SK-N-SH (cell line): ENCODE measurements at regions not wholly inside any gene's neighbourhood (a gene's known extent, or its start where the extent isn't known, plus 50 kb on each side); places are given as distances from the start of the nearest gene placed in this dataset.

Source experiments
- CTCF ChIA-PET: fragments of 300-600, 350-600 bp; formaldehyde crosslinking; extraction: SDS; loops from one replicate; lab custom pipeline; 2021; lab: Yijun Ruan, JAX
- POLR2A ChIA-PET: fragments of 350-600 bp; sonication (Branson Sonifier 250); formaldehyde crosslinking; extraction: SDS; loops from one replicate; lab custom pipeline; 2020; ENCODE audit warnings: antibody characterized with exemption, inconsistent platforms; lab: Yijun Ruan, JAX
- DNase-seq: peaks from one replicate; pipeline ENCODE4 v3.0.0; 2012
- H2AFZ ChIP-seq: fragments of 200-600 bp; sonication (generic); 2 replicates; pipeline ENCODE4 v1.8.1; 2016; ENCODE audit warnings: antibody characterized with exemption, mild to moderate bottlenecking, low read depth
- H3F3A ChIP-seq: fragments of 200-600 bp; sonication (generic); replicated peaks from 2 replicates; pipeline ENCODE3; 2016; ENCODE audit warnings: antibody characterized with exemption, mild to moderate bottlenecking; ENCODE audit not compliant: insufficient read depth
- H3K27ac ChIP-seq, 2 experiments: fragments of 200-500 bp in 1 of 2; fragments of 200-600 bp in 1 of 2; sonication (Bioruptor generic) in 1 of 2; sonication (generic), shearing (Covaris generic) in 1 of 2; 2 replicates each; pipeline versions ENCODE4 v1.5.1 to v1.6.1; 2014 to 2016; ENCODE audit warnings: low read depth in 2 of 2, inconsistent platforms in 1 of 2, low read length in 1 of 2, mild to moderate bottlenecking in 1 of 2, mixed read lengths in 1 of 2
- H3K27me3 ChIP-seq: fragments of 200-600 bp; sonication (generic), shearing (Covaris generic); 2 replicates; pipeline ENCODE4 v1.6.1; 2016; ENCODE audit warnings: mixed run types; ENCODE audit not compliant: insufficient read depth
- H3K36me3 ChIP-seq, 2 experiments: fragments of 200-500 bp in 1 of 2; fragments of 200-600 bp in 1 of 2; sonication (Bioruptor generic) in 1 of 2; sonication (generic) in 1 of 2; replicated peaks in 1 of 2; 2 replicates each; pipeline versions ENCODE3 to v1.5.1; 2014 to 2016; ENCODE audit warnings: low read length in 1 of 2, mild to moderate bottlenecking in 1 of 2; ENCODE audit not compliant: insufficient read depth in 2 of 2, control insufficient read depth in 1 of 2
- H3K4me1 ChIP-seq, 2 experiments: fragments of 200-500 bp in 1 of 2; fragments of 200-600 bp in 1 of 2; sonication (Bioruptor generic) in 1 of 2; sonication (generic), shearing (Covaris generic) in 1 of 2; 2 replicates each; pipeline versions ENCODE4 v1.5.1 to v1.6.1; 2014 to 2016; ENCODE audit warnings: low read depth in 1 of 2, low read length in 1 of 2, mixed run types in 1 of 2; ENCODE audit not compliant: insufficient read depth in 2 of 2, control insufficient read depth in 1 of 2
- H3K4me2 ChIP-seq: fragments of 200-600 bp; sonication (generic), shearing (Covaris generic); 2 replicates; pipeline ENCODE4 v1.6.1; 2017; ENCODE audit warnings: mixed run types
- H3K4me3 ChIP-seq, 2 experiments: fragments of 200-500 bp in 1 of 2; fragments of 200-600 bp in 1 of 2; sonication (Bioruptor generic) in 1 of 2; sonication (generic), shearing (Covaris generic) in 1 of 2; 2 replicates each; pipeline versions ENCODE4 v1.5.1 to v1.8.1; 2014 to 2016; ENCODE audit warnings: low read depth in 2 of 2, inconsistent platforms in 1 of 2, low read length in 1 of 2, mild to moderate bottlenecking in 1 of 2, mixed read lengths in 1 of 2, moderate library complexity in 1 of 2
- H3K79me2 ChIP-seq: fragments of 200-600 bp; sonication (generic); 2 replicates; pipeline ENCODE4 v1.8.1; 2017; ENCODE audit warnings: mild to moderate bottlenecking; ENCODE audit not compliant: insufficient read depth
- H3K9ac ChIP-seq: fragments of 200-600 bp; sonication (generic); 2 replicates; pipeline ENCODE4 v1.6.1; 2017; ENCODE audit warnings: mixed run types
- H3K9me2 ChIP-seq: fragments of 200-600 bp; sonication (generic); 2 replicates; pipeline ENCODE4 v1.6.1; 2017; ENCODE audit warnings: mixed run types
- H3K9me3 ChIP-seq: fragments of 200-600 bp; sonication (generic); 2 replicates; pipeline ENCODE4 v1.6.1; 2017; ENCODE audit warnings: mixed run types, mild to moderate bottlenecking, moderate library complexity
- H4K20me1 ChIP-seq: fragments of 200-600 bp; sonication (generic); 2 replicates; pipeline ENCODE4 v1.6.1; 2017; ENCODE audit warnings: mild to moderate bottlenecking, mixed run types; ENCODE audit not compliant: insufficient read depth
- CHD2 ChIP-seq: fragments of 150-350 bp; IDR thresholded peaks from 2 replicates; pipeline ENCODE4 v1.6.1; 2018; ENCODE audit warnings: low read length; ENCODE audit not compliant: partially characterized antibody
- CTCF ChIP-seq: fragments of 200-600 bp; sonication (generic); IDR thresholded peaks from 2 replicates; pipeline ENCODE4 v1.6.1; 2017; ENCODE audit warnings: antibody characterized with exemption, mild to moderate bottlenecking, moderate library complexity
- EZH2phosphoT487 ChIP-seq: fragments of 200-600 bp; sonication (generic); IDR thresholded peaks from 2 replicates; pipeline ENCODE4 v1.6.1; 2017; ENCODE audit warnings: low read depth, mixed run types, mild to moderate bottlenecking, antibody characterized with exemption, moderate library complexity, borderline replicate concordance
- FOSL2 ChIP-seq: IDR thresholded peaks from 2 replicates; pipeline ENCODE4 v1.4.0; 2012; ENCODE audit warnings: low read depth, mild to moderate bottlenecking, moderate library complexity, borderline replicate concordance
- FOXM1 ChIP-seq: IDR thresholded peaks from 2 replicates; pipeline ENCODE4 v1.4.0; 2012; ENCODE audit warnings: low read depth, mild to moderate bottlenecking
- JUND ChIP-seq: IDR thresholded peaks from 2 replicates; pipeline ENCODE4 v1.4.0; 2012
- MAX ChIP-seq: IDR thresholded peaks from 2 replicates; pipeline ENCODE4 v1.4.0; 2012; ENCODE audit warnings: low read depth
- MXI1 ChIP-seq: IDR thresholded peaks from 2 replicates; pipeline ENCODE4 v1.6.1; 2012; ENCODE audit warnings: mild to moderate bottlenecking, low read depth, low read length, improper control_type of control experiment
- NFIC ChIP-seq: IDR thresholded peaks from 2 replicates; pipeline ENCODE4 v1.4.0; 2012; ENCODE audit warnings: borderline replicate concordance
- NRF1 ChIP-seq: IDR thresholded peaks from 2 replicates; pipeline ENCODE4 v1.6.1; 2012; ENCODE audit warnings: low read depth, mild to moderate bottlenecking, low read length
- PBX3 ChIP-seq: IDR thresholded peaks from 2 replicates; pipeline ENCODE4; 2012
- POLR2AphosphoS5 ChIP-seq: IDR thresholded peaks from 2 replicates; pipeline ENCODE4 v1.6.1; 2012; ENCODE audit warnings: low read depth, low read length
- REST ChIP-seq: IDR thresholded peaks from 2 replicates; pipeline ENCODE4 v1.6.1; 2012; ENCODE audit warnings: mild to moderate bottlenecking, low read depth, low read length, moderate library complexity
- RXRA ChIP-seq: IDR thresholded peaks from 2 replicates; pipeline ENCODE4 v1.4.0; 2012; ENCODE audit warnings: low read depth, mild to moderate bottlenecking, borderline replicate concordance
- SIN3A ChIP-seq: IDR thresholded peaks from 2 replicates; pipeline ENCODE4 v1.6.1; 2012; ENCODE audit warnings: low read depth, mild to moderate bottlenecking, low read length, moderate library complexity, borderline replicate concordance
- SMC3 ChIP-seq: IDR thresholded peaks from 2 replicates; pipeline ENCODE4 v1.6.1; 2012; ENCODE audit warnings: low read depth, low read length, improper control_type of control experiment
- TAF1 ChIP-seq: IDR thresholded peaks from 2 replicates; pipeline ENCODE4 v1.6.1; 2012; ENCODE audit warnings: low read depth, mild to moderate bottlenecking, low read length, moderate library complexity, borderline replicate concordance
- TCF12 ChIP-seq: IDR thresholded peaks from 2 replicates; pipeline ENCODE4 v1.4.0; 2012
- TEAD4 ChIP-seq: IDR thresholded peaks from 2 replicates; pipeline ENCODE4 v1.4.0; 2012; ENCODE audit warnings: mild to moderate bottlenecking, borderline replicate concordance; ENCODE audit not compliant: insufficient read depth
- WGBS: methylation state at CpG from one replicate; pipeline ENCODE4 v1.1.6; 2017; ENCODE audit warnings: low lambda C conversion rate; 5-methylcytosine and 5-hydroxymethylcytosine counted together

- H3K4me3 ChIP-seq = no peak overlapping the region
- no peak overlapping the region for H2AFZ ChIP-seq
- H3F3A ChIP-seq = no peaks in the 10 kb centered on the region
- CTCF ChIA-PET = no interaction called here
- no peaks in the 10 kb centered on the region for H3K9me2 ChIP-seq
- H3K9ac ChIP-seq = no peak overlapping the region
- H4K20me1 ChIP-seq = no peaks in the 10 kb centered on the region
- no peak for DNase-seq
- H3K4me2 ChIP-seq = no peak overlapping the region
- H3K27ac ChIP-seq = no peak overlapping the region
- H3K4me1 ChIP-seq = peaks cover 0 to 3% of the 10 kb centered on the region in 2 experiments; a peak in 1 of 4 replicates
- 100% methylated on average over 1 of the region's 1 CpG for WGBS
- POLR2A ChIA-PET = no interaction called here
- no peaks in the 10 kb centered on the region for H3K9me3 ChIP-seq
- no peaks in the 10 kb centered on the region for H3K36me3 ChIP-seq
- TF ChIP-seq TCF12 (no peak), REST (no peak), TEAD4 (no peak), POLR2AphosphoS5 (no peak), CTCF (no peak), NRF1 (no peak), NFIC (no peak), FOSL2 (no peak), MXI1 (no peak)
- no peaks in the 10 kb centered on the region for H3K27me3 ChIP-seq
- H3K79me2 ChIP-seq = no peaks in the 10 kb centered on the region
These were observed 551.1 kb downstream of the PLPP3 start for GRCh38 chr1:56028244-56028643.

GRCh38 chr1:56025942-56026341 is 553.4 kb downstream of the PLPP3 start:
- CTCF ChIA-PET = no interaction called here
- Histone ChIP-seq H3K9me2 (no peaks in the 10 kb centered on the region), H3K4me2 (no peak overlapping the region), H2AFZ (no peak overlapping the region), H4K20me1 (no peaks in the 10 kb centered on the region), H3K27me3 (no peaks in the 10 kb centered on the region), H3K4me3 (no peak overlapping the region), H3K36me3 (no peaks in the 10 kb centered on the region), H3F3A (no peaks in the 10 kb centered on the region), H3K9ac (no peak overlapping the region), H3K79me2 (no peaks in the 10 kb centered on the region), H3K4me1 (no peaks in the 10 kb centered on the region), H3K27ac (no peak overlapping the region), H3K9me3 (no peaks in the 10 kb centered on the region)
- 41% methylated on average over 3 of the region's 3 CpGs for WGBS
- no peak for DNase-seq
- POLR2A ChIA-PET = no interaction called here
- no peak for TF ChIP-seq FOXM1
- no peak for TF ChIP-seq JUND
- no peak for TF ChIP-seq MXI1
- TF ChIP-seq PBX3 = no peak
- no peak for TF ChIP-seq CTCF
- TF ChIP-seq CHD2 = no peak
- TF ChIP-seq FOSL2 = no peak
- no peak for TF ChIP-seq TAF1
- no peak for TF ChIP-seq MAX
- TF ChIP-seq RXRA = no peak
- TF ChIP-seq EZH2phosphoT487 = no peak
- TF ChIP-seq SIN3A = no peak
- no peak for TF ChIP-seq SMC3
- no peak for TF ChIP-seq TEAD4
